ENCODE measurements at regions not wholly inside any gene's neighbourhood (a gene's known extent, or its start where the extent isn't known, plus 50 kb on each side); places are given as distances from the start of the nearest gene placed in this dataset.

- Histone ChIP-seq H2BK15ac (ENCODE audit: low read depth, low read length) (no peak overlapping the region), H3K79me1 (ENCODE audit: insufficient read depth, low read depth, low read length, poor library complexity, severe bottlenecking) (no peaks in the 10 kb centered on the region), H4K5ac (ENCODE audit: insufficient read length, low read depth, low read length) (no peak overlapping the region), H4K8ac (replicated peaks; ENCODE audit: insufficient read length, low read depth, low read length) (no peak overlapping the region), H3K4ac (ENCODE audit: low read depth, low read length) (no peak overlapping the region), H2AFZ (ENCODE audit: low read length) (no peak overlapping the region), H2AK5ac (ENCODE audit: insufficient read length, low read length) (no peak overlapping the region), H4K91ac (ENCODE audit: insufficient read length, low read depth, low read length) (no peak overlapping the region), H2BK120ac (ENCODE audit: low read depth, low read length, poor library complexity, severe bottlenecking) (no peak overlapping the region), H3K14ac (ENCODE audit: insufficient read depth, low read length) (no peak overlapping the region), H3K23me2 (ENCODE audit: insufficient read length, low read depth, low read length, poor library complexity, severe bottlenecking) (no peaks in the 10 kb centered on the region), H2BK20ac (ENCODE audit: low read depth, low read length, poor library complexity, severe bottlenecking) (no peak overlapping the region), H3T11ph (ENCODE audit: low read length) (no peak overlapping the region), H3K18ac (ENCODE audit: insufficient read length, low read depth, low read length) (no peak overlapping the region), H3K4me1 (ENCODE audit: insufficient read depth, low read length) (no peaks in the 10 kb centered on the region), H3K9ac (ENCODE audit: extremely low read depth, insufficient read length, low read length) (no peak overlapping the region), H3K56ac (ENCODE audit: insufficient read length, low read depth, low read length) (no peak overlapping the region), H4K20me1 (ENCODE audit: control insufficient read depth, insufficient read depth, insufficient read length) (no peaks in the 10 kb centered on the region), H3K9me3 (ENCODE audit: control insufficient read depth, low read depth, low read length) (no peaks in the 10 kb centered on the region), H3K27ac (ENCODE audit: insufficient read length, low read depth, low read length) (no peak overlapping the region), H2BK12ac (ENCODE audit: insufficient read length, low read depth, low read length) (no peak overlapping the region), H3K23ac (ENCODE audit: insufficient read length, low read depth, low read length) (no peak overlapping the region), H3K27me3 (ENCODE audit: insufficient read depth, low read length) (no peaks in the 10 kb centered on the region), H3K4me2 (ENCODE audit: insufficient read depth, insufficient read length, low read length) (no peak overlapping the region), H2BK5ac (ENCODE audit: insufficient read length, low read length) (no peak overlapping the region), H3K79me2 (ENCODE audit: insufficient read depth, low read length) (no peaks in the 10 kb centered on the region)
- Mint-ChIP-seq H3K4me1 (peaks cover 5% of the 10 kb centered on the region in 2 experiments; a peak in 3 of 4 replicates), H3K9me3 (peaks cover 0 to 3% of the 10 kb centered on the region in 2 experiments; a peak in 1 of 5 replicates), H3K4me3 (no peak overlapping the region), H3K27me3 (ENCODE audit: low read depth) (peaks cover 33% of the 10 kb centered on the region), H3K36me3 (ENCODE audit: insufficient read depth in 1 of 3, low read depth in 3 of 3) (no peaks in the 10 kb centered on the region), H3K27ac (no peak overlapping the region)
- WGBS (ENCODE audit: extremely low coverage, insufficient read length, low lambda C conversion rate), result no CpG with 5 or more reads among the region's 14 CpGs
- DNase-seq, result no peak
- no peak for TF ChIP-seq CTCF (conservative IDR thresholded peaks at IDR 0.05)
Observed at GRCh38 chr2:241957276-241957675, 87.7 kb downstream of the RTP5 start.
